ENCODE measurements at regions not wholly inside any gene's neighbourhood (a gene's known extent, or its start where the extent isn't known, plus 50 kb on each side); places are given as distances from the start of the nearest gene placed in this dataset.

DNA sequence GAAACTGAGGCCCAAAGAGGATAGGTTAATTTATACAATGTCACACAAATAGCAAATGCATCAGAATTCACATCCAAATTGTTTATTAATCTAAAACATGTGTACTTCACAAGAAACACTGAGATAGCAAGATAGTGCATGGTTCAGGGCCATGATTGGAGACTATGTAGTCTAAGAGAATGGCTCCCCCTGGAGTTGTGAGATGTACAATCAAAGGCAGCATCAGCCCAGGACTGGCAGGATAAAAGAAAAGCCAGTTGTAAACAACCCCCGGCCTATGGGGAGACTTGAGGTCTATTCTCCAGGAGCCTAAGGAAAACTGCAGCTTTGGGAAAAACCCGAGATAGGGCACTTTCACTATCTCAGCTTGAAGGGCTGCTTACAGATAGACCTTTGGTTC is 511.0 kb downstream of the OMA1 start:
- TF ChIP-seq, protein P1, sequence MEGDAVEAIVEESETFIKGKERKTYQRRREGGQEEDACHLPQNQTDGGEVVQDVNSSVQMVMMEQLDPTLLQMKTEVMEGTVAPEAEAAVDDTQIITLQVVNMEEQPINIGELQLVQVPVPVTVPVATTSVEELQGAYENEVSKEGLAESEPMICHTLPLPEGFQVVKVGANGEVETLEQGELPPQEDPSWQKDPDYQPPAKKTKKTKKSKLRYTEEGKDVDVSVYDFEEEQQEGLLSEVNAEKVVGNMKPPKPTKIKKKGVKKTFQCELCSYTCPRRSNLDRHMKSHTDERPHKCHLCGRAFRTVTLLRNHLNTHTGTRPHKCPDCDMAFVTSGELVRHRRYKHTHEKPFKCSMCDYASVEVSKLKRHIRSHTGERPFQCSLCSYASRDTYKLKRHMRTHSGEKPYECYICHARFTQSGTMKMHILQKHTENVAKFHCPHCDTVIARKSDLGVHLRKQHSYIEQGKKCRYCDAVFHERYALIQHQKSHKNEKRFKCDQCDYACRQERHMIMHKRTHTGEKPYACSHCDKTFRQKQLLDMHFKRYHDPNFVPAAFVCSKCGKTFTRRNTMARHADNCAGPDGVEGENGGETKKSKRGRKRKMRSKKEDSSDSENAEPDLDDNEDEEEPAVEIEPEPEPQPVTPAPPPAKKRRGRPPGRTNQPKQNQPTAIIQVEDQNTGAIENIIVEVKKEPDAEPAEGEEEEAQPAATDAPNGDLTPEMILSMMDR (IDR thresholded peaks at IDR 0.05; ENCODE audit: low read depth, low read length): peak; percentile 37
- no peak for TF ChIP-seq EZH2phosphoT487 (IDR thresholded peaks at IDR 0.05; ENCODE audit: low read depth)
